Brain microvascular endothelial cell (primary cell): ENCODE measurements at regions not wholly inside any gene's neighbourhood (a gene's known extent, or its start where the extent isn't known, plus 50 kb on each side); places are given as distances from the start of the nearest gene placed in this dataset.

Source experiments
- DNase-seq: peaks from one replicate; pipeline ENCODE4 v3.0.0-alpha.2; 2020
- H3K27ac ChIP-seq: fragments of 250-450 bp; sonication (Bioruptor Pico); 2 replicates; pipeline ENCODE4 v1.5.1; 2020; ENCODE audit warnings: mild to moderate bottlenecking, moderate library complexity
- H3K27me3 ChIP-seq: fragments of 250-450 bp; sonication (Bioruptor Pico); replicated peaks from 2 replicates; pipeline ENCODE4 v1.5.1; 2020; ENCODE audit warnings: mild to moderate bottlenecking
- H3K36me3 ChIP-seq: fragments of 250-450 bp; sonication (Bioruptor Pico); replicated peaks from 2 replicates; pipeline ENCODE4 v1.5.1; 2020; ENCODE audit warnings: mild to moderate bottlenecking
- H3K4me3 ChIP-seq: 2 replicates; pipeline ENCODE4 v1.5.1; 2011; ENCODE audit warnings: low read depth, mild to moderate bottlenecking, control low read depth, low read length, moderate library complexity
- in situ Hi-C: cut with HindIII; loops from 2 replicates; pipeline ENCODE4 v1.10.0; 2017; ENCODE audit warnings: low sequenced_read_pairs, low pct_ligation_motif_present
- TF ChIP-seq, protein P1 (sequence below): IDR thresholded peaks from 2 replicates; pipeline ENCODE4 v1.5.1; 2011; ENCODE audit warnings: low read depth, mild to moderate bottlenecking, moderate library complexity, low read length, control low read depth, inconsistent platforms; ENCODE audit errors: missing control alignments

DNA sequence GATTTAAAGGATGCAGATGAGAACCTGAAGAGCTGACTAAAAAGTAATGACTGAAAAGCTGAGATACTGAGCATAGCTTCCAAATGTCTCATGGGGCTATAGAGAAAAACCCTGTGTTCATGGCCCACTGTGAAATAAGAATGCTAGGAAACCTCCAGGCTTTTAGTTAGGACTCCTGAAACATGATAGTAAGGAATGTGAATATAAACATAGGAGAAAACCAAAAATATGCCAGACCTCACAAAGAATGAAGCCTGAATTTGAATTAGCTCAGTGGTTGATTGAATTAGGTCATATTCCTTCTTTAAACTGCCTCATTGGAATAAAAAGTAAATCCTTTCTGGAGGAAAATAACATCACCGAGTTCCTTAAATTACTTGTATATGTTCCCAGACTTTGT is 194.5 kb upstream of the NXPH2 start:
- Histone ChIP-seq H3K27ac (peak overlapping the region; percentile 43), H3K27me3 (no peaks in the 10 kb centered on the region), H3K36me3 (no peaks in the 10 kb centered on the region), H3K4me3 (no peak overlapping the region)
- TF ChIP-seq, protein P1, sequence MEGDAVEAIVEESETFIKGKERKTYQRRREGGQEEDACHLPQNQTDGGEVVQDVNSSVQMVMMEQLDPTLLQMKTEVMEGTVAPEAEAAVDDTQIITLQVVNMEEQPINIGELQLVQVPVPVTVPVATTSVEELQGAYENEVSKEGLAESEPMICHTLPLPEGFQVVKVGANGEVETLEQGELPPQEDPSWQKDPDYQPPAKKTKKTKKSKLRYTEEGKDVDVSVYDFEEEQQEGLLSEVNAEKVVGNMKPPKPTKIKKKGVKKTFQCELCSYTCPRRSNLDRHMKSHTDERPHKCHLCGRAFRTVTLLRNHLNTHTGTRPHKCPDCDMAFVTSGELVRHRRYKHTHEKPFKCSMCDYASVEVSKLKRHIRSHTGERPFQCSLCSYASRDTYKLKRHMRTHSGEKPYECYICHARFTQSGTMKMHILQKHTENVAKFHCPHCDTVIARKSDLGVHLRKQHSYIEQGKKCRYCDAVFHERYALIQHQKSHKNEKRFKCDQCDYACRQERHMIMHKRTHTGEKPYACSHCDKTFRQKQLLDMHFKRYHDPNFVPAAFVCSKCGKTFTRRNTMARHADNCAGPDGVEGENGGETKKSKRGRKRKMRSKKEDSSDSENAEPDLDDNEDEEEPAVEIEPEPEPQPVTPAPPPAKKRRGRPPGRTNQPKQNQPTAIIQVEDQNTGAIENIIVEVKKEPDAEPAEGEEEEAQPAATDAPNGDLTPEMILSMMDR: no peak
- peak; percentile 63 for DNase-seq
- in situ Hi-C loops: no loop called here

DNA sequence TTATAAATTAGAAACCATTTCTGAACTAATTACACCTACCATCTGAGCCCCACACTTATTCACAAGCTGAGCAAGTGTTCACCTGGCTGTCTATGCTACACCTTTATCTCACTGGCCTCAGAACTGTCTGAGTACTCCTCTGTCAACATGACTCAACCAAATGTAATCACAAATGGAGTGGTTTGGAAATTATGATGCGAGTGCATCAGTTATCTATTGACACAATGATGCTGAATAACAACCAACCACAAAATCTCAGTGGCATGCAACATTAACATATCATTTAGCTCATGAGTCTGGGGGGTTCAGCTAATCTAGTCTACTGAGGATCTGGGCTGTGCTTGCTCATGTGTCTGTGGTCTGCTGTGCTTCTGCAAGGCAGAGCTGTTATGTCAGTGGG is 184.2 kb upstream of the NXPH2 start:
- no peaks in the 10 kb centered on the region for H3K36me3 ChIP-seq
- TF ChIP-seq, protein P1: no peak
- DNase-seq: peak; percentile 25
- in situ Hi-C loops: no loop called here
- H3K4me3 ChIP-seq: no peak overlapping the region
- no peaks in the 10 kb centered on the region for H3K27me3 ChIP-seq
- H3K27ac ChIP-seq: no peak overlapping the region

DNA sequence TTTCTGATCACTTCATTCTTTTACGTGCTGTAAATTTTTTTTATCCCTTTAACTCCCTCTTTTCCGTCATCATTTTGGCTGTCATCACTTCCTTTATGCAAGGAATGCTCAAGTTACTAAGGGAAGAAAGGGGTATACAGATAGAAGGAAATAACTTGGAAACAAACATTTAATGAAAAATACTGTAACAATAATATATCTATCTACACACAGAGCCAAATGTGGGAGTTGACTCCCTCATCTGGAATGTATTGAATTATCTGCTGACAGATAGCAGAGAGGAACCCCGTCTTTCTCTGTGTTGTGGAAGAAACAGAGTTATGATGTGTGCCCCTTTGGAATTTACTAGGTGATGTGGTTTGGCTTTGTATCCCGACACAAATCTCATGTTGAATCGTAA is 182.5 kb upstream of the NXPH2 start:
- TF ChIP-seq, protein P1: no peak
- Histone ChIP-seq H3K27ac (no peak overlapping the region), H3K27me3 (no peaks in the 10 kb centered on the region), H3K36me3 (no peaks in the 10 kb centered on the region), H3K4me3 (no peak overlapping the region)
- no peak for DNase-seq
- in situ Hi-C loops: no loop called here

DNA sequence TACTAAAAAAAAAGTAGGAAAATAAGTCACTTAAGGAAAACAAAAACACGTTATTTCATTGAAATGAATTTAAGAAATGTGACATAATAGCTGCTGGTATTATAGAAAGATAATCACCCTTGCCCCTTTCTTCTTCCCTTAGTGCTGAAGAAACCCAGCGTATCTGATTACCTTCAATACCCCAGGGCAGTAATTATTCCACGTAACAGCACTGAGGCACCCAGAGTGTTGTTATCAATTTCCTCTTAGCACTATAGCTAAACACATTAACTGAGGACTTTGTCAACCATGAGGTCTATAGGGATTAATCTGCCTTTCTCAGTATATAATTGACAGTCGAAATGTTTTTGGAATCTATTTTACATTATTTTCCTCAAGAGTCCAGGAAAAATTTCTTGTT is 180.0 kb upstream of the NXPH2 start:
- in situ Hi-C loops: no loop called here

DNA sequence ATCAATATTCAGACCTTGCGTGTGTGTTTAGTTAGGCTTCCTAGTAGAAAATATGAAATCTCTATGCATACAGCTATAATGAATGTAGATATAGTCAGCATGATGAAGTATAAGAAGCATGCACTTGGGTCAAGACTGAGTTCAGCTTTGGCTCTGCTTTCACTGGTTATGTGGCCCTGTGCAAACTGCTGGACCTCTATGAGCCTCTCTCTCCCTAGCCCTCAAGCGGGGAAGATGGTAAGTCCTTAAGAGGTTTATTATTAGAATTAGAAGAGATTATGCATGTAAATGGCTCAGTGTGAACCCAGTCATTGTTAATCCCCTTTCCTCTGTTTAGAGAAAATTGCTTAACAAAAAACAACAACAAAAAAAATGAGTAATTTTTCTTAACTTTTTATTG is 178.8 kb upstream of the NXPH2 start:
- Histone ChIP-seq H3K27me3 (no peaks in the 10 kb centered on the region), H3K4me3 (no peak overlapping the region), H3K27ac (no peak overlapping the region), H3K36me3 (no peaks in the 10 kb centered on the region)
- TF ChIP-seq, protein P1: no peak
- no peak for DNase-seq
- in situ Hi-C loops: no loop called here

More for the DNA sequence above, 180.0 kb upstream of the NXPH2 start:
- no peak for DNase-seq
- TF ChIP-seq, protein P1: no peak
- Histone ChIP-seq H3K27ac (no peak overlapping the region), H3K27me3 (no peaks in the 10 kb centered on the region), H3K4me3 (no peak overlapping the region), H3K36me3 (no peaks in the 10 kb centered on the region)

DNA sequence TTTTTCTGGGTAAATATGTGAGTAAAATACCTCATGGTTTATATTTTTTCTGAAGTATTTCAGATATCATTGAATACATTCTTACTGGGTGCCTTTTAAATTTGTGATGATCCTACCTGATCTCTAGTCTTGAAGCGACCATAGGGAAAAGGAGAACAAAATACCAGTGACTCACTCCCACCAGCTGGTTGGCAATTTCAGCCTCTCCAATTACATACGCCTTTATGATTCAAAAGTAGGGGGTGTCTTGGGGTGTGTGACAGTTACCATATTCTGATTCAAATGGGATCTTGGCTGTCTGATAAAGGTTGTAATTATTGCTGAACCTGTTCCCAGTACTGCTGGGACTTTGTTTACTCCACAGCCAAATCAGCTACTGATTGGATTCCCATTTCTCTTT is 175.9 kb upstream of the NXPH2 start:
- in situ Hi-C loops: no loop called here
- H3K36me3 ChIP-seq: no peaks in the 10 kb centered on the region
- no peaks in the 10 kb centered on the region for H3K27me3 ChIP-seq
- H3K4me3 ChIP-seq: no peak overlapping the region
- H3K27ac ChIP-seq: no peak overlapping the region
- TF ChIP-seq, protein P1: no peak
- no peak for DNase-seq
